Loucy (cell line): ENCODE measurements at regions not wholly inside any gene's neighbourhood (a gene's known extent, or its start where the extent isn't known, plus 50 kb on each side); places are given as distances from the start of the nearest gene placed in this dataset.

ENCODE experiments used
- H2AFZ ChIP-seq: fragments of 200-600 bp; sonication (generic); 2 replicates; pipeline ENCODE4 v1.6.0; 2016; ENCODE audit warnings: antibody characterized with exemption, mild to moderate bottlenecking, low read length, moderate library complexity
- H3F3A ChIP-seq: fragments of 200-600 bp; 2 replicates; pipeline ENCODE4 v1.6.0; 2016; ENCODE audit warnings: antibody characterized with exemption, low read depth, mild to moderate bottlenecking
- H3K27me3 ChIP-seq: fragments of 200-600 bp; sonication (generic); 2 replicates; pipeline ENCODE4 v1.6.1; 2014; ENCODE audit warnings: low read length, mild to moderate bottlenecking; ENCODE audit not compliant: insufficient read depth, poor library complexity, severe bottlenecking
- H3K36me3 ChIP-seq: fragments of 200-600 bp; sonication (generic); 2 replicates; pipeline ENCODE4 v1.6.1; 2016; ENCODE audit warnings: low read length; ENCODE audit not compliant: insufficient read depth
- H3K4me1 ChIP-seq: fragments of 200-600 bp; sonication (generic); 2 replicates; pipeline ENCODE4 v1.5.1; 2014; ENCODE audit warnings: low read length, mild to moderate bottlenecking; ENCODE audit not compliant: insufficient read depth, poor library complexity, severe bottlenecking
- H3K4me2 ChIP-seq: fragments of 200-600 bp; sonication (generic); 2 replicates; pipeline ENCODE4 v1.6.0; 2014; ENCODE audit warnings: antibody characterized with exemption, low read length, low read depth, mild to moderate bottlenecking; ENCODE audit not compliant: poor library complexity, severe bottlenecking
- H3K4me3 ChIP-seq: fragments of 200-600 bp; sonication (generic); 2 replicates; pipeline ENCODE4 v1.5.1; 2014; ENCODE audit warnings: low read length, mild to moderate bottlenecking, mixed read lengths; ENCODE audit not compliant: poor library complexity, severe bottlenecking
- H3K79me2 ChIP-seq: fragments of 200-600 bp; sonication (generic); 2 replicates; pipeline ENCODE4 v1.6.1; 2014; ENCODE audit warnings: low read length; ENCODE audit not compliant: insufficient read depth
- H3K9ac ChIP-seq: fragments of 200-600 bp; sonication (generic); 2 replicates; pipeline ENCODE4 v1.6.0; 2014; ENCODE audit warnings: mild to moderate bottlenecking, low read depth, low read length, moderate library complexity; ENCODE audit not compliant: poor library complexity, severe bottlenecking
- H3K9me2 ChIP-seq: fragments of 200-600 bp; sonication (generic); replicated peaks from 2 replicates; pipeline ENCODE4 v1.6.1; 2016; ENCODE audit warnings: low read depth, low read length, mixed read lengths
- H3K9me3 ChIP-seq: fragments of 200-600 bp; sonication (generic); 2 replicates; pipeline ENCODE4 v1.6.1; 2014; ENCODE audit warnings: mild to moderate bottlenecking, antibody characterized with exemption, low read length, low read depth; ENCODE audit not compliant: insufficient read depth
- H4K20me1 ChIP-seq: fragments of 200-600 bp; sonication (generic); 2 replicates; pipeline ENCODE4 v1.6.0; 2014; ENCODE audit warnings: antibody characterized with exemption, low read length, mild to moderate bottlenecking; ENCODE audit not compliant: insufficient read depth, poor library complexity, severe bottlenecking
- CTCF ChIP-seq: fragments of 200-600 bp; sonication (generic); conservative IDR thresholded peaks from 2 replicates; pipeline ENCODE4 v1.5.1; 2014; ENCODE audit warnings: mild to moderate bottlenecking, antibody characterized with exemption, low read length
- EZH2phosphoT487 ChIP-seq: fragments of 200-600 bp; IDR thresholded peaks from 2 replicates; pipeline ENCODE4 v1.6.1; 2018; ENCODE audit warnings: antibody characterized with exemption, mild to moderate bottlenecking, moderate library complexity, borderline replicate concordance

GRCh38 chr15:70192490-70192889 is 94.8 kb upstream of the TLE3 start:
- no peak overlapping the region for H2AFZ ChIP-seq
- H3K9me3 ChIP-seq, result no peaks in the 10 kb centered on the region
- H3K9ac ChIP-seq, result no peak overlapping the region
- H3K4me1 ChIP-seq, result peaks cover 12% of the 10 kb centered on the region
- H3K36me3 ChIP-seq, result no peaks in the 10 kb centered on the region
- no peaks in the 10 kb centered on the region for H3F3A ChIP-seq
- no peaks in the 10 kb centered on the region for H4K20me1 ChIP-seq
- no peaks in the 10 kb centered on the region for H3K27me3 ChIP-seq
- TF ChIP-seq EZH2phosphoT487 (no peak), CTCF (no peak)
- H3K4me2 ChIP-seq, result no peak overlapping the region
- H3K9me2 ChIP-seq, result no peaks in the 10 kb centered on the region
- H3K4me3 ChIP-seq, result no peak overlapping the region
- no peaks in the 10 kb centered on the region for H3K79me2 ChIP-seq

GRCh38 chr15:70192041-70192440 is 94.3 kb upstream of the TLE3 start:
- Histone ChIP-seq H4K20me1 (no peaks in the 10 kb centered on the region), H3K9me2 (no peaks in the 10 kb centered on the region), H3K4me2 (no peak overlapping the region), H3K36me3 (no peaks in the 10 kb centered on the region), H3F3A (no peaks in the 10 kb centered on the region), H2AFZ (no peak overlapping the region), H3K27me3 (no peaks in the 10 kb centered on the region), H3K4me3 (no peak overlapping the region), H3K9me3 (no peaks in the 10 kb centered on the region), H3K9ac (no peak overlapping the region), H3K79me2 (no peaks in the 10 kb centered on the region), H3K4me1 (peaks cover 8% of the 10 kb centered on the region)
- TF ChIP-seq EZH2phosphoT487, result no peak
- no peak for TF ChIP-seq CTCF

- Histone ChIP-seq H3K27me3 (no peaks in the 10 kb centered on the region), H3K9me2 (no peaks in the 10 kb centered on the region), H3K9ac (no peak overlapping the region), H4K20me1 (no peaks in the 10 kb centered on the region), H3F3A (no peaks in the 10 kb centered on the region), H3K36me3 (no peaks in the 10 kb centered on the region), H3K9me3 (no peaks in the 10 kb centered on the region), H3K4me2 (no peak overlapping the region), H2AFZ (no peak overlapping the region), H3K4me1 (peaks cover 2% of the 10 kb centered on the region), H3K79me2 (no peaks in the 10 kb centered on the region), H3K4me3 (no peak overlapping the region)
- no peak for TF ChIP-seq EZH2phosphoT487
- TF ChIP-seq CTCF, result no peak
These were observed 93.2 kb upstream of the TLE3 start for GRCh38 chr15:70190965-70191364.
